SKM-1 (cell line): ENCODE measurements at regions not wholly inside any gene's neighbourhood (a gene's known extent, or its start where the extent isn't known, plus 50 kb on each side); places are given as distances from the start of the nearest gene placed in this dataset.

Experiments used
- DNase-seq: peaks from one replicate; lab custom pipeline; 2025; ENCODE audit not compliant: unreplicated experiment; lab: John Stamatoyannopoulos, UW

DNA sequence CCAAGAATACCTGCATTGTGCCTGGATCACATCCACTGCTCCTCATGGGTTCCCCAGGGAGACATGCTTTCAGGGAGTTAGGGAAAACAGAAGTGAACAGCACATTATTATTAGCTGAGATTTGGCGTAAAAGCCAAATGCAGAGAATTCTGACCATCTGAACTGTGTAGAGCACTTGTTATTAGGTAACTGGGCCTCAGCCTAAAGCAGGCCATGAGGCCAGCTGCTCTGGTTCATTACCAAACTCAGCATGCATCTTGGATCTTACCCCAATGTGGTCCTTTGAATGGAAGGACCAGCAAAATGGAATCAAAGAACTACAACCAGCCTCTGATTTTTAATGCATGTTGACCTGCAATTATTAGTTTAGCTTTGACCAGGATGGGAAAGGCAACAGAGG is 322.3 kb downstream of the KCNS3 start:
- DNase-seq: no peak

DNA sequence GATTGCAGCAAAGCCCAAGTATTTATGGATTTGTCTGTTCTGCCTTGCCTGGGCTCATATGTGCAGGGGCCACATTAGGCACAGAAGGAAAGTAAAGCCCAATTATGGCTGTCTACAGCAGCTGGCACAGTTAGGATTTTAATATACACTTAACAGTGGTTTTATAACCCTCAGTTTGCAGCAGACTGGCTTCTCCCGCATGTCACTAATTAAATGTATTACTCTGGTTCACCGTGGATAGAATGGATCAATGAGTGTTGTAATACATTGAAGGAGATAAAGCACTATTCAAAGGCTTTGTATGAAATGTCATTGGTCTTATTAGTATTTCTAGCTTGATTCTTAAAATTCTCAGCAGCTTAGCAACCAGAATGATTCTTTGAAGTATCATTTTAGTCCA is 320.2 kb downstream of the KCNS3 start:
- no peak for DNase-seq

DNA sequence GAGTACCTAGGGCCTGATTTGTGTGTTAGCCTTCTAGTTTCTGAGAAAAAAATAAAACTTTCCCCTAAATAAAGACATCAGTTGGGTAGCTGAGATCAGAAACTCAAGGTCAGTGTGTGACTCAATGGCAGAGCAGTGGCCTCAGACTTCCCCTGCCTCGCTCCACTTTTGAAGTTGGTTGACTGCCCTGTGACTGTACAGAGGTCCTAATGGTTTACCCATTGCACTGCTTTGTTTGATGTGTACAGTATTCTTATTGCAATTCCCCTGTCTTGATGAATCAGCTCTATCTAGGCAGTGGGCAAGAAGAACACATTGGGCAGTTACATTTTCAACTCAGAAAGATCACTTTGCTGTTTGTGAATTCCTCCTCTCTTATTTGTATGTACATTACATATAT is 315.7 kb downstream of the KCNS3 start:
- no peak for DNase-seq

- DNase-seq: no peak
Measured at GRCh38 chr2:18186816-18187613, 308.5 kb downstream of the KCNS3 start.

DNA sequence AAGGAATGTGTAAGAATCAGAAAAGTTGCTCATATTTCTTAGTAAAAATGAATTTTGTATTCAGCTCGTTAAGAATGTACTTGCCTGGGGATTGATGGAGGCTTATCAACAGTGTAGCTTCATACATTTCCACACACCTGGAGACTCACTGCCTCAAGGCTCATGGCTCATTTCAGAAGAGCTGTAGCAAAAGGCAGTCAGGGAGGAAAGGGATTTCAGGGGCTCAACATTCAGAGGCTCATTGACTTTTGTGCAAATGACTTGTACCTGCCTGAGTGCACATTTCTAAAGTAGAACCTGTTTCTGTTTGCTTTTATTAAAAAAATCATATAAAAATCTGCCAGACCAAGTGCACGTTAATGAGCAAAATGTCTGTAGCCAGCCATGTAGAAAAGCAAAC is 304.4 kb downstream of the KCNS3 start:
- DNase-seq: no peak

DNA sequence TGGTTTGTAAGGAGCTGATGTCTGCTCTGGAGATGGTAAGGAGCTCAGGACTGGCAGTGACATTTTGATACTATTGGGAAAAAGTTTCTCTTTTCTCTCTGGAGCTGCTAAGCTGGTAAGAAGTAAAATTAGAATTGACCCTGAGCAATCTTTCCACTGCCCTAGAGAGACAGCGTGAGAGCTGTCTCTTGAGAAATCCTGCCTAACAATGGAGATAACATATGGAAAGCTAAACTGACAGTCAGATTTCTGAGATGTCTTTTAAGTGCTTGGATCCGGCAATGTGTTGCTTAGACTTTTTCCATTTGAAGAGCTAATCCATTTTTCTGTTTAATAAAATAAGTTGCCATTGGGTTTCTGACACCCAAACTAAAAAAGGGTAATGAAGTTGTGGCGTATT is 302.4 kb downstream of the KCNS3 start:
- no peak for DNase-seq

- DNase-seq: no peak
Measured at GRCh38 chr2:18180031-18180610, 301.7 kb downstream of the KCNS3 start.

GRCh38 chr2:18178736-18179349 is 300.4 kb downstream of the KCNS3 start:
- peak; percentile 59 for DNase-seq

DNA sequence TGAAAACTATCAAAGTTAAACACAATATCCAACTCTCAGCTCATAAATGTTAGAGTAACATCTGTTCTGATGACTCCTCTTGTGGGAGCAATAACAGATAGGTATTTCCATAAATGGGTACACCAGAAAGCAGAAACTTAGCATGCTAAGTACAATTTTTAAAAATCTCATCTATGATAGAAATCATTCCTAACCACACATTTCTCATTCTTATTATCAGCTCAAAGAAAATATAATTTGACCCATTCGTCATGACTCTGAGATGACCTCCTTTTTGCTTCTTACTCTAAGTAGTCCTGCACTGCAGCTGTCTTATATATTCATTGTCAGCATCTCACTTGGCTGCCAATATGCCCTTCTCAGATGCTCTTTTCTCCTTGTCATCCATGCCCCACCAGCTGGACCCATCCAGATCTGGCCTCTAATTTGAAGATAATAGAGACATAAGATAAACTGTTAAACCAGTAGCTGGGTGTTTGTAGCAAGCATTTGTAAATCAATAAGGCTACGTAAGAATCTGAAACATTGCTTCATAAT is 298.3 kb downstream of the KCNS3 start:
- DNase-seq: no peak

DNA sequence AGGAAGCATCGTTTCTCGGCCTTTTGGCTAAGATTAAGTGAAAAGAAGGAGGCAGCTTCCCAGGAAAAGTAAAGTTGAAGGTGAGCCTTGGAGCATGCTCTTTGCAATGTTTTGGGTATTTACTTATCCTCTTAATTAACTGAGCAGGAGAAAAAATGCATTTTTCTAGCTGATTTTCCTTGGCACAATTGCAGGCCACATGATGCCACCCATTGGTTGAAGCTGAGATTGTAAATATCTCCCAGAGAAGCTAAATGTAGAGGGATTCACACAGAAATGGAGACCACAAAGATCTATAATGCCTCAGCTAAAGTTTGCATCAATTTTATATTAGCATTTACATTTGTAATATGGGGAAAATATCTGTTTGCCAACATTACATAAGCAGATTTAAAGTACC is 294.1 kb downstream of the KCNS3 start:
- DNase-seq: no peak

GRCh38 chr2:18171191-18172139 is 293.0 kb downstream of the KCNS3 start:
- no peak for DNase-seq

GRCh38 chr2:18170642-18171041 is 292.2 kb downstream of the KCNS3 start:
- no peak for DNase-seq

DNA sequence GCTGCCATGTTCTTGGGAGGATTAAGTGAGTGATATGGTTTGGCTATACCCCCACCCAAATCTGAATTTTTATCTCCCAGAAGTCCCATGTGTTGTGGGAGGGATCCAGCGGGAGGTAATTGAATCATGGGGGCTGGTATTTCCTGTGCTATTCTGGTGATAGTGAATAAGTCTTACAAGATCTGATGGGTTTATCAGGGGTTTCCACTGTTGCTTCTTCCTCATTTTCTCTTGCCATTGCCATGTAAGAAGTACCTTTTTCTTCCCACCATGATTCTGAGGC is 291.4 kb downstream of the KCNS3 start:
- DNase-seq: no peak

DNA sequence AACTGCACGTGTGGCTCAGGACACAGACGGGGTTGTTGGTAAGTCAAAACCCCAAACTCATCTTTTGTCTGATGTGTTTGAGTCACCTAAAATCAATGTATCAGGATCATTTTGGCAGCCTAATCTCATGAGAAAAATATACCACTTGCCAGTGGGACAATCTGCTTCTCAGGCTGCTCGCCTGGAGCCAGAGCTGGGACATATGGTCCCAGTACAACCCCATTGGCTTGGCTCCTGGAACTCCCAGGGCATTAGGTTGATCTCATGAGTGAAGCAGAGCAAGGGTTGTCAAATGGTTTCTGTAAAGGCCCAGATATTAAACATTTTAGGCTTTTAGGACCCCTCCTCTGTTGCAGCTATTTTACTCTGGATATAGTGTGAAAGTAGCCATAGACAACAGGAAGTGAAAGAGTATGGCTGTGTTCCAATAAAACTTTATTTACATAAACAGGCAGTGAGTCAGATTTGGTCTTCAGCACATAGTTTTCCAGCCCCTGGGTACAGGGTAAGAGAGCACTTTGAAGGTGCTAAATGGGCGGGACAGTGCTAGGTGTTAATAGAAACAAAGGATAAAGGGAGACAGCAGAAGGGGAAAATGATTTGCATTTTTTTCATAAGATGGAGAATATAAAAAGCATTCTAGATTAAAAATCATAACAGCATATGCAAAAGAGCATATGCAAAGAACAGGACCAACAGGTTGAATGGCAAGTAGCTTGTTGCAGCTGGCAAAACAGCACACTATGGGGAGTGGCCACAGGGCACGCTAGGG is 290.8 kb downstream of the KCNS3 start:
- DNase-seq: no peak

DNA sequence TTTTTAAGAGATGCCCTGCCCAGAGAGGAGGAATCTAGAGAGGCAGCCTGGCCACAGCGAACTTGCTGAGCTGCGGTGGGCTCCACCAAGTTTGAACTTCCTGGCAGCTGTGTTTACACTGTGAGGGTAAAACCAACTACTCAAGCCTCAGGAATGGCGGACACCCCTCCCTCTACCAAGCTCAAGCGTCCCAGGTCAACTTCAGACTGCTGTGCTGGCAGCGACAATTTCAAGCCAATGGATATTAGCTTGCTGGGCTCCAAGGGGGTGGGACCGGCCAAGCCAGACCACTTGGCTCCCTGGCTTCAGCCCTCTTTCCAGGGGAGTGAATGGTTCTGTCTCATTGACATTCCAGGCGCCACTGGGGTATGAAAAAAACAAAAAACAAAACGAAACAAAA is 289.4 kb downstream of the KCNS3 start:
- no peak for DNase-seq

- DNase-seq: no peak
Measured at GRCh38 chr2:18161681-18162080, 283.2 kb downstream of the KCNS3 start.

GRCh38 chr2:18159896-18160295 is 281.4 kb downstream of the KCNS3 start:
- no peak for DNase-seq

DNA sequence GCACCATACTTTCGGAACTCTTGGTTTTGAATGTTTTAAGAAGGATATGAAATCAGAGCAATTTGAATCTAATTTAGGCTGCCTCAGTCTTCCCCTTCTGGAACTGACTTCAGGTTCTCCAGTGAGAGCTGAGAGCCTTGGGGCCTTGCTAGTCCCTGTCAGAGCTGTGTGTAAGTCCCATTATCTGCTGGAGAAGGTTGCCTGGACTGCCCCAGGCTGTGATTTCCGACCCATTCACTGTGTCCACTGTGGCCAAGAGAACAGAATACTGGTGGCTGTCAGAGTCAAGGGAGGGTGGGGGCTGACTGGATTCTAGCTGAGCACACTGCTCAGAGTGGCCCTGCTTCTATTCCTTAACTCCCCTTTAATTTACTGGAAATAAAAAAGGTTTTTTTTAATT is 278.0 kb downstream of the KCNS3 start:
- no peak for DNase-seq

DNA sequence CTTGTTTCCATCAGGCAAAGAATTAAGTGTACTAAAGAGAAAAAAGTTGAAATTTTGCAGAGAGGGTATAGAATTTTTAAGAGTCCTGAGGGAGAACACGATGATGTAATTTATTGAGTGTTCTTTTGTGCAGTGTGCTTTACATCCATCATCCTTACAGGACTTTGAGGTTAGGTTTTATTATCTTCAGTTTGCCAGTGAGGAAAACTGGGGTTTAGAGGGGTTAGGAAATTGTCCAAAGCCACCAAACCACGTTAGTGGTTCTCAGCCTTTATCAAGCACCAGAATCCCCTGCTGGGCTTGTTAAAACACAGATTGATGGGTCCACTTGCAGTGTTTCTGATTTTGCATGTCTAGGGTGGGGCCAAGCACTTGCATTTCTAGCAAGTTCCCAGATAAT is 277.5 kb downstream of the KCNS3 start:
- no peak for DNase-seq

GRCh38 chr2:18154812-18155211 is 276.3 kb downstream of the KCNS3 start:
- no peak for DNase-seq

DNA sequence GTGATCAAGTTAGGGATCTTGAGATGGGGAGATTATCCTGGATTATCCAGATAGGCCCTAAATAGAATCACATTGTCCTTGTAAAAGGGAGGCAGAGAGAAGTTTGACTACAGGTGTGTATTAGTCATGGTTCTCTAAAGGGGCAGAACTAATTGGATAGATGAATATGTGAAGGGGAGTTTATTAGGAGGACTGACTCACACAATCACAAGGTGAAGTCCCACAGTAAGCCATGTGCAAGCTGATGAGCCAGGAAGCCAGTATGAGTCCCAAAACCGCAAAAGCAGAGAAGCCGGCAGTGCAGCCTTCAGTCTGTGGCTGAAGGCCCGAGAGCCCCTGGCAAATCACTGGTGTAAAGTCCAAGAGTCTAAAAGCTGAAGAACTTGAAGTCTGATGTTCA is 275.8 kb downstream of the KCNS3 start:
- DNase-seq: no peak
